Heart left ventricle (tissue), 13 donors: ENCODE measurements at regions not wholly inside any gene's neighbourhood (a gene's known extent, or its start where the extent isn't known, plus 50 kb on each side); places are given as distances from the start of the nearest gene placed in this dataset.

ENCODE experiments used
- POLR2A ChIP-seq, 2 donors: fragments of 450-650 bp; IDR thresholded peaks; one replicate each; pipeline ENCODE4 v1.6.1; 2017; ENCODE audit warnings: antibody characterized with exemption in 2 of 2, mild to moderate bottlenecking in 2 of 2, moderate library complexity in 2 of 2
- TF ChIP-seq, protein P1 (sequence below), 12 donors: fragments of 200-600 bp; sonication (generic) in 4 of 12; IDR thresholded peaks; one replicate each; pipeline versions ENCODE4 v1.5.0 to v1.8.0; 2018 to 2022; ENCODE audit warnings: antibody characterized with exemption in 12 of 12, mild to moderate bottlenecking in 5 of 12
- donor health status: ischemic (EF 13 %, LVEDD 7.1; RV severe dilation, severe dysfunction).
- donor health status: DM: no; HTN: yes; CAD: no.
- donor health status: DM: no; HTN: no; CAD: no.
- donor health status: ischemic (EF 25% LVEDD 6.9; RV normal size, moderate dysfunction).
- donor health status: ischemic (EF 25% LVEDD 5.7; RV mildly dilated, moderate dysfunction).
- donor health status: ischemic (EF 35%, LVEDD 5.7; RV mildly dilated, moderate dysfunction).
- donor health status: nonischemic (EF 11% LVEDD 7.7; RV severe dilation, severe dysfunction).
- donor health status: DM: yes; HTN: yes; CAD: no.
- donor health status: PGD.
- donor health status: ischemic (EF 29% LVEDD 5.4; RV normal size, mild dysfunction).
- donor health status: nonischemic (EF 23%, LVEDD 6.1; RV moderate dilation, normal function).

DNA sequence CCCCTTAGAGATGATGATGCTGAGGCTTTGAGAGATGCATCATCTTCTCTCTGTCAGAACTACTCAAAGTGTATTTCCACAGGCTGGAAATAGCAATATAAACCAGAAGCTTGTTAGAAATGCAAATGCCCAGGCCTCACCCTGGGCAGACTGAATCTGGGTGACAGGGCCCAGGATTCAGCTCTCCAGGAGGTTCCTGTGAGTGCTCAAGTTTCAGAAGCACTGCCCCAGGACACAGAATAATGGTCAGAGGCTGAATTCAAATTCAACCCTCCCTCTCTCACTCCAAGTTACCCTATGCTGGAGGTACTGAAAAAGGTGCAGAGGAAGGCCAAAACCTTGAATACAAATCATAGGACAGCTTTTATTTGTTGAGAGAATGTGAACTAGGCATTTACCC, 98.5 kb upstream of the NGF start:
- TF ChIP-seq, protein P1, sequence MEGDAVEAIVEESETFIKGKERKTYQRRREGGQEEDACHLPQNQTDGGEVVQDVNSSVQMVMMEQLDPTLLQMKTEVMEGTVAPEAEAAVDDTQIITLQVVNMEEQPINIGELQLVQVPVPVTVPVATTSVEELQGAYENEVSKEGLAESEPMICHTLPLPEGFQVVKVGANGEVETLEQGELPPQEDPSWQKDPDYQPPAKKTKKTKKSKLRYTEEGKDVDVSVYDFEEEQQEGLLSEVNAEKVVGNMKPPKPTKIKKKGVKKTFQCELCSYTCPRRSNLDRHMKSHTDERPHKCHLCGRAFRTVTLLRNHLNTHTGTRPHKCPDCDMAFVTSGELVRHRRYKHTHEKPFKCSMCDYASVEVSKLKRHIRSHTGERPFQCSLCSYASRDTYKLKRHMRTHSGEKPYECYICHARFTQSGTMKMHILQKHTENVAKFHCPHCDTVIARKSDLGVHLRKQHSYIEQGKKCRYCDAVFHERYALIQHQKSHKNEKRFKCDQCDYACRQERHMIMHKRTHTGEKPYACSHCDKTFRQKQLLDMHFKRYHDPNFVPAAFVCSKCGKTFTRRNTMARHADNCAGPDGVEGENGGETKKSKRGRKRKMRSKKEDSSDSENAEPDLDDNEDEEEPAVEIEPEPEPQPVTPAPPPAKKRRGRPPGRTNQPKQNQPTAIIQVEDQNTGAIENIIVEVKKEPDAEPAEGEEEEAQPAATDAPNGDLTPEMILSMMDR (IDR thresholded peaks at IDR 0.05): no peak
- TF ChIP-seq POLR2A (IDR thresholded peaks at IDR 0.05): no peak
